ENCODE measurements at regions not wholly inside any gene's neighbourhood (a gene's known extent, or its start where the extent isn't known, plus 50 kb on each side); places are given as distances from the start of the nearest gene placed in this dataset.

- in situ Hi-C loops (cut with HindIII; ENCODE audit: low sequenced_read_pairs): no loop called here
Measured at GRCh38 chr7:25850735-25851134, 301.3 kb upstream of the NFE2L3 start.

GRCh38 chr7:25851332-25852210, 300.4 kb upstream of the NFE2L3 start:
- in situ Hi-C loops (cut with HindIII; ENCODE audit: low sequenced_read_pairs): no loop called here

- in situ Hi-C loops (cut with HindIII; ENCODE audit: low sequenced_read_pairs): no loop called here
Measured at GRCh38 chr7:25852211-25852938, 299.6 kb upstream of the NFE2L3 start.

DNA sequence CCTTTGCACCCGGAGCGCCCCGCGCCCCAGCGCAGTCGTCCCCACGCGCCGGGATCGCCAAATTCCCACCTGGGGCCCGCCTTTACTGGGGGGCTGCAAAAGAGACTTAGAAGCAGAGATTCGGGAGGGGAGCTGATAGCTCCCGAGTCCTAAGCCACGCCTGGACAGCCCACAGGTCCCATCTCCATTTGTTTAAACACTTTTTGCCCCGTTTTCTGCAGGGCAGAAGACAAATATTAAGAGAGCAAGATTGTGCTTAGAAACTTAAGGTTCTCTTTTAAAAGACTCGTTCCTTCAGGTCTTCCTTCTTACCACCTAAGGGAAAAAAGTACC, 299.1 kb upstream of the NFE2L3 start:
- in situ Hi-C loops (cut with HindIII; ENCODE audit: low sequenced_read_pairs): no loop called here

DNA sequence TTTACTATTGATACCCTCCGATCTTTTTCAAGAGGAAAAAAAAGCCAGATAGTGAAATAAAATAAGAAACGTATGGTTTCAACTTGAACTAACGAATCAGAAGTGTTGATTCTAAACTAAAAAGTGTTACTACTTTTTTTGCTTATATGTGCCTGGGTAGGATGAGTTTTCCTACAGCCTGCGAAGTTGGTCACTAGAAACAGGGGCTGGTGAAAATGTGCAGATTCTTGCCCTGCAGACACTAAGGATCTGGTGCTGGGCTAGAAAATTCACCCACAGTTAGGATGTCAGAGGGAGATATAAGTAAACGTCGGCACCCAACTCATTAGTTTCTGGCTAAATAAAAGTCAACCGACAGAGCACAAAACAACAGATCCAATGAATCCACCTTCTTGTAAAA, 298.7 kb upstream of the NFE2L3 start:
- in situ Hi-C loops (cut with HindIII; ENCODE audit: low sequenced_read_pairs): no loop called here

DNA sequence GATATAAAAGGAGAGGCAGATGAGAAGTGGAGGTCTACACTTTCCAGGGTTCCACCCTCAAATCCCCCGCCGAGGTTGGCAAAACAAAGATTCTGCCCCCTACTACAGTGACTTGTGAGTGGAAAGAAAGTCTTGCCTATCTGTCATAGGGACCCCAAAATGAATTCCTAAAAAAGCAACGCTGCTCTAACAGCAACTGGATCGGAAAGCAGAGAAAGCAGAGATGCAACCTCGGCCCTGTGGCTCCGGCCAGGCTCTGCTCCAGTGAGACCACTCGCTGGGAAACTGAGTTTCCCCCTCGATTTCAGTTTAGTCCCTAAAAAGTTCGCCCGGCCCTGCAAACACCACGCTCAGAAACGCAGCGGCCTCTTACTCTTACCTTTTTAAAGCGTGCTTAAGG, 297.9 kb upstream of the NFE2L3 start:
- in situ Hi-C loops (cut with HindIII; ENCODE audit: low sequenced_read_pairs): no loop called here

DNA sequence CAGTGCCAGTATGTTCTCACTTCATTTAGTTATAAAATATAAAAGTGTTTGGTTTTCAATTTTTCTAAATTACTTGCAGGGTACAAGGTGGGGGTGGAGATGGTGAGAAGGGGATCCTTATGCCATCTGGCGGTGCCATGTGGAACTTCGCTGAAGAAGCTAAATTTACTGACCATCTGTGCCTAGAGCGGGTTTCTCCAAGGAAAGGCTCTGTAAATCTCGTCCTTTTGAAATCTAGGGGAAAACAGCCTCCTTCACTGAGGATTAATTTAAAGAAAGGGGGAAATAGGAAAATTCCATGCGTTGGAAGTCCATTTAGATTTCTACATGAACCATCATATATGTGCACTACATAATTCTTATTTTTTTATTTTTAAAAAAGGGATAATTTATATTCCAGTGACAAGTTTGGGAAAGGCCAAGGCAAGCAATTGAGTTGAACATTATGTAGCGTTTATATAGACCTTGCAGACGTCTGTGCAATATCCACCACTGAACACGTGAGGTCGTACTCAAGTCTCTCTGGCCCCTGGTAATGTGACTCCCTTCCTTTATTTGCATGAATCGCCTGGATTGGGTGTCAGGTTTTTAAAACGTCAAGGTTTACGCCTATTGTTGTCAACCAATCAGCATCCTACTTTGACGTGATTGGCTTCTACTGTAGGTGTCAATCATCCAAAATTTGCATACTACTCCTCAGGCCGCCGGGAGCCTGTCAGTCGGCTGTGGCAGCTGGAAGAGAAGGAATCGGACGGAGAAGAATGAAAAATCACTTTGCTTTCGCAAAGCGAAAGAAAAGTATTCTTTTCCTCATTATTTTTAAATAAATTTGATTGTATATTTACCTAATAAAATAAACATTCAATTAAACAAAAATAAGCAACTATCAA, 297.1 kb upstream of the NFE2L3 start:
- in situ Hi-C loops (cut with HindIII; ENCODE audit: low sequenced_read_pairs): no loop called here

GRCh38 chr7:25855854-25856782, 295.9 kb upstream of the NFE2L3 start:
- in situ Hi-C loops (cut with HindIII; ENCODE audit: low sequenced_read_pairs): no loop called here

GRCh38 chr7:25857376-25858067, 294.5 kb upstream of the NFE2L3 start:
- in situ Hi-C loops (cut with HindIII; ENCODE audit: low sequenced_read_pairs): no loop called here

DNA sequence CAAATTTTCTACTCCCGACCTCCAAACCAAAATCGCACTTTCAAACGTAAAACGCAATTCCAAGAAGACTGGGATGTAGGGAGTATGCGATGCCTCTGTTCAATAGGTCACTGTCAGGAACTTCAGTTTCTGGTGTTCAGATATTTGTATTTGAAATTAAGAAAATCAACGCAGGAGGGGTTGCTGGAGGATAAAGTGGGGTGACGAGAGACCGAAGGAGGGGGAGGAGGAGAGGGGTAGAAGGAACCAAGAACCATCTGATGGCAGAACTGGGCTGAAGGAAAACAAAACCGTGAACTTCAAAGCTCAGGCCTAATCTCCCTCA, 293.8 kb upstream of the NFE2L3 start:
- in situ Hi-C loops (cut with HindIII; ENCODE audit: low sequenced_read_pairs): no loop called here

GRCh38 chr7:25858525-25859411, 293.2 kb upstream of the NFE2L3 start:
- in situ Hi-C loops (cut with HindIII; ENCODE audit: low sequenced_read_pairs): no loop called here

DNA sequence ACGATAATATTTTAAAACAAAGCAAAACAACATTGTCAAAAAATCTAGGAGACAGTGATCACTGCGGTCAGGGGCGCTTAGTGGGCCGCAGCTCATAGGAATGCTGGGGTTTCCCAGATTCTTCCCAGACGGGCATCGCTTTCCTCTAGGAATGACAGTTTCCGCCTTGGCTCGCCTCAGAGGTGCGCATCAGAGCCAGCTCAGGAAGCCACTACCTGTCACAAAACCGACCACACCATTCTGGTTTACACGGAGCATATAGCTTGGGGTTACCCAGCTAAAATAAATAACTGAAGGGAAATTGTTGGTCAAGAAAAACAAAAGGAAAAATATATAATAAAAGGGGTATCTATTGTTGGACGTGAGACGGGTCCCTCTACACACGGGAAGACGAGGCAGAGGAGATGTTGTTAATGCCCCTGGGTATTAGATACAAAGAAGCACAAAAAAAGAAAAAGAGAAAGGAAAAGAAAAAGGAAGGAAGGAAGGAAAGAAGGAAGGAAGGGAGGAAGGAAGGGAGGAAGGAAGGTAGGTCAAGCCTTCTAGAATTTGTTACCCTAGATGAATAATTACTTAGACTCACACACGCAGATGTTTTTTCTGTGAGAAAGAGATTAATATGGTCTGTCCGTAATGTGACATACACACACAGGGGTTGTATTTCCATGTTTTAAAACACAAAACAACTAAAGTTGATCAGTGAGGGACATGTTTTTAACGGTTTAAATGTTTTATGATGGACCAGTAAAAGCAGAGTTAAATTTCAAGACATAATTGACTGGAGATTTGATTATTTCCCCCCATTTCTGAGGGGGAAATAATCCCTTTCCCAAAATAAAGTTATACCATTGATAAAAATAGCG, 292.4 kb upstream of the NFE2L3 start:
- in situ Hi-C loops (cut with HindIII; ENCODE audit: low sequenced_read_pairs): no loop called here

DNA sequence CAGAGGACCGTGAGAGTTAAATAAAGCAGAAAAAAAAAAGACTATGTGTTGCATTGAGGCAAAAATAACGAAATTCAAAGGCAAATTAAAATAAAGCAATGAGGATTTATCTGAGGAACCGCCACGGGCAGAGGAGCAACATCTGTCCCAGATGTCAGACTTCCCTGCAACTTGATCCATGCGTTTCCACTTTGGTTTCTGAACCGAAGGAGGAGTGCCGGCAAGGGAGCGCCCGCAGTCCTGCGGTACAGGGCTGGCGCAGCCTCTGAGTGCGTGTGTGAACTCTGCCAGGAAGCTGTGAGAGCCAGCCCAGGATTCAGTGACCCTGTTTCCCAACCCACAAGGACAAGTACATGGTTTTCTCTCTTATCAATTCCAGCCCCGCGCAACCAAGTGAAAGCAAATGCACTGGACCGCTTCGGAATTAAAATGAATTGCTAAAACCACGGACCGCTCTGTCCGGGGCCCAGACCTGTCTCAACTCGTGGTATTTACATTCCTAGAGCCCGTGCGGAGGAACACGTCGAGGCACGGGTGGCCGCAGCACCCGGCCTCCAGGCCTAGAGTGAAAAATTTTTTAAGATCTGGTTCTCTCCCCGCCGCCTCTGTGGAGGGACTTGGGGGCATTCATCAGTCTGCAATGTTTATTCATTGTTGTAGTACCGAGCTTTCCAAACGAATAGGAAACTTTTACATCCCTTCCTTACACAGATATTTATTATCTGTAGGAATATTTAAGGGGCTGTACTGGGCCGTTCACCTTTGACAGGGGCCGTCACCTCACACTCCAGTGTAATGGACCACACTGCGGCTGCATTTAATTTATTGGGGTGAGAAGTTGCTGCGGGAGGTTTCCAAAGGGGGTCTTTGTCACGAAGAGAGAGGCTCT, 291.5 kb upstream of the NFE2L3 start:
- in situ Hi-C loops (cut with HindIII; ENCODE audit: low sequenced_read_pairs): no loop called here

DNA sequence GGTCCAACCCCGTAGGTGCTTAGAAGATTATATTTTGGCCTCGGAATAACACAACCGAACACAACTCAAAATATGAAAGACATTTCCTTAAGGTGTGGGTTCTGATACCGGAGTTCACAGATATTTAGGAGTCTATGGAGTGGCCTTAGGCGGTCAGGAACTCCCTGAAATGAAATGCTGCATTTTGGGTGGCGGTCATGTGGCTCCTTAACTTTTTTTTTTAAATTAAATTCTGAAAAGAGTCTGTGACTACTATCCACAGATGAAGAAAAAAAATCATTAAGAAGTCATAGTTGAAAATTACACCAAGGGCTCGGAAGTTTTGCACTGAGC, 290.9 kb upstream of the NFE2L3 start:
- in situ Hi-C loops (cut with HindIII; ENCODE audit: low sequenced_read_pairs): no loop called here

- in situ Hi-C loops (cut with HindIII; ENCODE audit: low sequenced_read_pairs): no loop called here
Measured at GRCh38 chr7:25861601-25862260, 290.3 kb upstream of the NFE2L3 start.

DNA sequence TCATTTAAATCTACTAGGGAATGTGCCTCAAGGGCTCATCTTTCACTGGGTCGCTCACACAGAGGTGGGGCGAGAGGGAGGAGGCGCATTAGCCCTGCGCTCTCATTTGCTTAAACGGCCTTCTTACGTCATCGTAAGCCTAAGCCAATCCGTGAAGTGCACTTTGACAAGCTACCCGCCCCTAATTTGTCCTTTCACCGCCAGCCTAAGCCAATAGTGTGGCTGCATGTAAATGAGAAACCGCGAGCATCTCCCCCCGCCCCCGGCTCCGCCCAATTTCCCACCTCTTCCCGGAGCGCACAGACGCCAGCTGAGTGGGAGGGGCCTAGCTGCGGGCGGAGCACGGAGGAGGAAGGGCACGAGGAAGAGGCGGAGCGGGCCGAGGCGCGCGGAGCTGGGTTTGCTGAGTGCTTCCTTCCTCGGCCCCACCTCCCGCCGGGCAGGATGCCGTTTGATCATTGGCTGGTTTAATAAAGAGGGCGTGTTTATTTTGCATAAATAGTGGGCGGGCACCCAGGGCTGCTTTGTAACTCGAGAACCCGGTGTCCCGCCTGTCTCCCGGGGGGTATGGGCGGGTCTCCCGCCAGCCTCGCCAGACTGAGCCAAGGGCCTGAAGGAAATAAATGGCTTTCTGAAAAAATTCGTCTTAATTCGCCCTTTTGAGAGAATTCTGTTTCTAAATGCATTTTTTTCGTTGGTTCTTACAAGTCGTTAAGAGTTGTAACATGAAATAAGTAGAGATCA, 289.6 kb upstream of the NFE2L3 start:
- in situ Hi-C loops (cut with HindIII; ENCODE audit: low sequenced_read_pairs): no loop called here
